ENCODE measurements at regions not wholly inside any gene's neighbourhood (a gene's known extent, or its start where the extent isn't known, plus 50 kb on each side); places are given as distances from the start of the nearest gene placed in this dataset.

DNA sequence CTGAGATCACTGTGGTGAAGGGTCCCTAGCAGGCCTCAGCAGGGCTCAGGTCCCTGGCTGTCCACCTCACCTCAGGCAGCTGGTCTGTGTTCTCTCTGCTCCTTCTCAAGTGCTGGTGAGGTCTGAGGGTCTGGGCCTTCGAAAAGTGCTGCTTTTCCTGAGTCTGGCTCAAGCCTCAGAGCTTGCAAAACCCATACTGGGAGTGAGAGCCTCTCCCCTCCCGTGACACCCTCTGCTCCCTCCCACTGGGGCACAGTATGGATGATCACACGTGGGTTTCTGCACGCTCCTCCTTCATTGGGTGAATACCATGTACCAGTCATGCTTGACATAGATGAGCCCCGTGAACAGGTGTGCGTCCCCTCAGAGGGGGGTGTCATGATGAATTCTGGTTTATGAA is 73.3 kb upstream of the WASF3 start:
- H3K23ac ChIP-seq (ENCODE audit: insufficient read length, low read depth, low read length), result no peak overlapping the region
- no peak overlapping the region for H2AFZ ChIP-seq (ENCODE audit: low read length)
- H3K18ac ChIP-seq (ENCODE audit: insufficient read length, low read depth, low read length), result no peak overlapping the region
- no peak overlapping the region for H4K5ac ChIP-seq (ENCODE audit: insufficient read length, low read depth, low read length)
- no peaks in the 10 kb centered on the region for H3K9me3 ChIP-seq (ENCODE audit: control insufficient read depth, low read depth, low read length)
- H3K56ac ChIP-seq (ENCODE audit: insufficient read length, low read depth, low read length), result no peak overlapping the region
- H3K79me2 ChIP-seq (ENCODE audit: insufficient read depth, low read length), result no peaks in the 10 kb centered on the region
- no peak overlapping the region for H2BK12ac ChIP-seq (ENCODE audit: insufficient read length, low read depth, low read length)
- H2BK15ac ChIP-seq (ENCODE audit: low read depth, low read length), result no peak overlapping the region
- no peak overlapping the region for H2BK5ac ChIP-seq (ENCODE audit: insufficient read length, low read length)
- H2BK20ac ChIP-seq (ENCODE audit: low read depth, low read length, poor library complexity, severe bottlenecking), result no peak overlapping the region
- Mint-ChIP-seq H3K4me3 (no peak overlapping the region), H3K27me3 (ENCODE audit: low read depth) (no peaks in the 10 kb centered on the region; the same call in 1 of the 2 replicates), H3K36me3 (ENCODE audit: insufficient read depth in 1 of 3, low read depth in 3 of 3) (no peaks in the 10 kb centered on the region), H3K9me3 (no peaks in the 10 kb centered on the region), H3K4me1 (peaks cover 10 to 11% of the 10 kb centered on the region in 2 experiments), H3K27ac (no peak overlapping the region; a peak in 1 of 7 replicates)
- H4K20me1 ChIP-seq (ENCODE audit: control insufficient read depth, insufficient read depth, insufficient read length), result no peaks in the 10 kb centered on the region
- no peaks in the 10 kb centered on the region for H3K4me1 ChIP-seq (ENCODE audit: insufficient read depth, low read length)
- WGBS (ENCODE audit: extremely low coverage, insufficient read length, low lambda C conversion rate), result no CpG with 5 or more reads among the region's 6 CpGs
- H2BK120ac ChIP-seq (ENCODE audit: low read depth, low read length, poor library complexity, severe bottlenecking), result no peak overlapping the region
- no peak overlapping the region for H3K27ac ChIP-seq (ENCODE audit: insufficient read length, low read depth, low read length)
- no peak overlapping the region; the same call in 1 of the 2 replicates for H3K14ac ChIP-seq (ENCODE audit: insufficient read depth, low read length)
- H2AK5ac ChIP-seq (ENCODE audit: insufficient read length, low read length), result no peak overlapping the region
- TF ChIP-seq, protein P1, sequence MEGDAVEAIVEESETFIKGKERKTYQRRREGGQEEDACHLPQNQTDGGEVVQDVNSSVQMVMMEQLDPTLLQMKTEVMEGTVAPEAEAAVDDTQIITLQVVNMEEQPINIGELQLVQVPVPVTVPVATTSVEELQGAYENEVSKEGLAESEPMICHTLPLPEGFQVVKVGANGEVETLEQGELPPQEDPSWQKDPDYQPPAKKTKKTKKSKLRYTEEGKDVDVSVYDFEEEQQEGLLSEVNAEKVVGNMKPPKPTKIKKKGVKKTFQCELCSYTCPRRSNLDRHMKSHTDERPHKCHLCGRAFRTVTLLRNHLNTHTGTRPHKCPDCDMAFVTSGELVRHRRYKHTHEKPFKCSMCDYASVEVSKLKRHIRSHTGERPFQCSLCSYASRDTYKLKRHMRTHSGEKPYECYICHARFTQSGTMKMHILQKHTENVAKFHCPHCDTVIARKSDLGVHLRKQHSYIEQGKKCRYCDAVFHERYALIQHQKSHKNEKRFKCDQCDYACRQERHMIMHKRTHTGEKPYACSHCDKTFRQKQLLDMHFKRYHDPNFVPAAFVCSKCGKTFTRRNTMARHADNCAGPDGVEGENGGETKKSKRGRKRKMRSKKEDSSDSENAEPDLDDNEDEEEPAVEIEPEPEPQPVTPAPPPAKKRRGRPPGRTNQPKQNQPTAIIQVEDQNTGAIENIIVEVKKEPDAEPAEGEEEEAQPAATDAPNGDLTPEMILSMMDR (conservative IDR thresholded peaks at IDR 0.05), result no peak
- H3K4me2 ChIP-seq (ENCODE audit: insufficient read depth, insufficient read length, low read length), result no peak overlapping the region
- no peak overlapping the region for H4K8ac ChIP-seq (replicated peaks; ENCODE audit: insufficient read length, low read depth, low read length)
- H3K9ac ChIP-seq (ENCODE audit: extremely low read depth, insufficient read length, low read length), result no peak overlapping the region
- no peak overlapping the region for H3K4ac ChIP-seq (ENCODE audit: low read depth, low read length)
- H3K27me3 ChIP-seq (ENCODE audit: insufficient read depth, low read length), result no peaks in the 10 kb centered on the region
- H3K23me2 ChIP-seq (ENCODE audit: insufficient read length, low read depth, low read length, poor library complexity, severe bottlenecking), result no peaks in the 10 kb centered on the region
- DNase-seq, result no peak
- no peak overlapping the region for H4K91ac ChIP-seq (ENCODE audit: insufficient read length, low read depth, low read length)
- no peak overlapping the region for H3T11ph ChIP-seq (ENCODE audit: low read length)
- H3K79me1 ChIP-seq (ENCODE audit: insufficient read depth, low read depth, low read length, poor library complexity, severe bottlenecking), result no peaks in the 10 kb centered on the region

Measured in H9 (cell line).